ENCODE measurements at regions not wholly inside any gene's neighbourhood (a gene's known extent, or its start where the extent isn't known, plus 50 kb on each side); places are given as distances from the start of the nearest gene placed in this dataset.
A peak's percentile ranks its signal among the peaks of the same experiment; 100 is the strongest.
"Not testable (repeated sequence)": the region's sequence is repeated elsewhere in the genome, so short reads cannot be mapped to it uniquely, and the experiment has no call there.

GRCh38 chr3:198112031-198112430 is 152.0 kb downstream of the LMLN start:
- H3K36me3 ChIP-seq (ENCODE audit: control insufficient read depth in 4 of 4, insufficient read depth in 4 of 4, low read length in 3 of 4), result no peaks in the 10 kb centered on the region
- ChIA-PET POLR2A (no interaction called here), CTCF (interaction anchor here (1.3 kb wide), 1 partner anchor 21 kb away, joined by 6 read pairs; no protein-coding TSS in a partner anchor)
- no peak overlapping the region for H3K4me3 ChIP-seq (ENCODE audit: control insufficient read depth in 1 of 7, extremely low read depth in 1 of 7, insufficient read depth in 4 of 7, low read depth in 2 of 7, low read length in 6 of 7)
- peaks cover 3 to 19% (median 11%) of the 10 kb centered on the region in 4 experiments for H3K4me1 ChIP-seq (ENCODE audit: control extremely low read depth in 1 of 4, control insufficient read depth in 4 of 4, insufficient read depth in 4 of 4, low read length in 3 of 4)
- peaks cover 0 to 4% (median 0%) of the 10 kb centered on the region in 5 experiments for H3K9me3 ChIP-seq (ENCODE audit: control extremely low read depth in 1 of 5, control insufficient read depth in 4 of 5, insufficient read depth in 2 of 5, low read depth in 1 of 5, low read length in 4 of 5)
- peaks cover 13 to 48% (median 15%) of the 10 kb centered on the region in 5 experiments for H3K27me3 ChIP-seq (replicated peaks in 2 of 5; ENCODE audit: control insufficient read depth in 4 of 5, insufficient read depth in 5 of 5, low read length in 4 of 5)
- WGBS (ENCODE audit: insufficient coverage), result 100% methylated on average over 2 of the region's 5 CpGs
- no peak for DNase-seq
- H3K27ac ChIP-seq (ENCODE audit: insufficient read depth in 1 of 2, low read depth in 1 of 2, low read length in 2 of 2, poor library complexity in 1 of 2, severe bottlenecking in 2 of 2), result no peak overlapping the region

- peaks cover 13 to 48% (median 15%) of the 10 kb centered on the region in 5 experiments for H3K27me3 ChIP-seq (replicated peaks in 2 of 5; ENCODE audit: control insufficient read depth in 4 of 5, insufficient read depth in 5 of 5, low read length in 4 of 5)
- ChIA-PET POLR2A (no interaction called here), CTCF (no interaction called here)
- no peaks in the 10 kb centered on the region for H3K36me3 ChIP-seq (ENCODE audit: control insufficient read depth in 4 of 4, insufficient read depth in 4 of 4, low read length in 3 of 4)
- peaks cover 3 to 11% (median 6%) of the 10 kb centered on the region in 4 experiments for H3K4me1 ChIP-seq (ENCODE audit: control extremely low read depth in 1 of 4, control insufficient read depth in 4 of 4, insufficient read depth in 4 of 4, low read length in 3 of 4)
- 3% methylated on average over 47 of the region's 59 CpGs for WGBS (ENCODE audit: insufficient coverage)
- H3K9me3 ChIP-seq (ENCODE audit: control extremely low read depth in 1 of 5, control insufficient read depth in 4 of 5, insufficient read depth in 2 of 5, low read depth in 1 of 5, low read length in 4 of 5), result peaks cover 0 to 4% (median 0%) of the 10 kb centered on the region in 5 experiments
- DNase-seq, result peak in 2 of 3 donors; percentile 47 to 64
- no peak overlapping the region for H3K27ac ChIP-seq (ENCODE audit: insufficient read depth in 1 of 2, low read depth in 1 of 2, low read length in 2 of 2, poor library complexity in 1 of 2, severe bottlenecking in 2 of 2)
- H3K4me3 ChIP-seq (ENCODE audit: control insufficient read depth in 1 of 7, extremely low read depth in 1 of 7, insufficient read depth in 4 of 7, low read depth in 2 of 7, low read length in 6 of 7), result peak overlapping the region in 6 of 7 experiments; percentile 13 to 63 (median 38)
These were observed 153.4 kb downstream of the LMLN start for GRCh38 chr3:198113206-198114053.

- DNase-seq; H3K4me3 ChIP-seq (ENCODE audit: control insufficient read depth in 1 of 7, extremely low read depth in 1 of 7, insufficient read depth in 4 of 7, low read depth in 2 of 7, low read length in 6 of 7); CTCF ChIA-PET; H3K9me3 ChIP-seq (ENCODE audit: control extremely low read depth in 1 of 5, control insufficient read depth in 4 of 5, insufficient read depth in 2 of 5, low read depth in 1 of 5, low read length in 4 of 5); H3K27ac ChIP-seq (ENCODE audit: insufficient read depth in 1 of 2, low read depth in 1 of 2, low read length in 2 of 2, poor library complexity in 1 of 2, severe bottlenecking in 2 of 2); POLR2A ChIA-PET; H3K36me3 ChIP-seq (ENCODE audit: control insufficient read depth in 4 of 4, insufficient read depth in 4 of 4, low read length in 3 of 4): not testable (repeated sequence)
- Histone ChIP-seq H3K4me1 (ENCODE audit: control extremely low read depth in 1 of 4, control insufficient read depth in 4 of 4, insufficient read depth in 4 of 4, low read length in 3 of 4) (peaks cover 3 to 11% (median 6%) of the 10 kb centered on the region in 4 experiments), H3K27me3 (replicated peaks in 2 of 5; ENCODE audit: control insufficient read depth in 4 of 5, insufficient read depth in 5 of 5, low read length in 4 of 5) (peaks cover 13 to 48% (median 15%) of the 10 kb centered on the region in 5 experiments)
- WGBS (ENCODE audit: insufficient coverage), result 89% methylated on average over 7 of the region's 7 CpGs
These were observed 154.5 kb downstream of the LMLN start for GRCh38 chr3:198114516-198114915.

- H3K27ac ChIP-seq (ENCODE audit: insufficient read depth in 1 of 2, low read depth in 1 of 2, low read length in 2 of 2, poor library complexity in 1 of 2, severe bottlenecking in 2 of 2); DNase-seq; CTCF ChIA-PET; POLR2A ChIA-PET; H3K27me3 ChIP-seq (replicated peaks in 2 of 5; ENCODE audit: control insufficient read depth in 4 of 5, insufficient read depth in 5 of 5, low read length in 4 of 5); H3K9me3 ChIP-seq (ENCODE audit: control extremely low read depth in 1 of 5, control insufficient read depth in 4 of 5, insufficient read depth in 2 of 5, low read depth in 1 of 5, low read length in 4 of 5); H3K4me1 ChIP-seq (ENCODE audit: control extremely low read depth in 1 of 4, control insufficient read depth in 4 of 4, insufficient read depth in 4 of 4, low read length in 3 of 4); H3K36me3 ChIP-seq (ENCODE audit: control insufficient read depth in 4 of 4, insufficient read depth in 4 of 4, low read length in 3 of 4); H3K4me3 ChIP-seq (ENCODE audit: control insufficient read depth in 1 of 7, extremely low read depth in 1 of 7, insufficient read depth in 4 of 7, low read depth in 2 of 7, low read length in 6 of 7): not testable (repeated sequence)
- WGBS (ENCODE audit: insufficient coverage), result 94% methylated on average over 2 of the region's 8 CpGs
These were observed 162.2 kb downstream of the LMLN start for GRCh38 chr3:198122184-198122583.

- H3K9me3 ChIP-seq (ENCODE audit: control extremely low read depth in 1 of 5, control insufficient read depth in 4 of 5, insufficient read depth in 2 of 5, low read depth in 1 of 5, low read length in 4 of 5); H3K27me3 ChIP-seq (replicated peaks in 2 of 5; ENCODE audit: control insufficient read depth in 4 of 5, insufficient read depth in 5 of 5, low read length in 4 of 5); H3K36me3 ChIP-seq (ENCODE audit: control insufficient read depth in 4 of 4, insufficient read depth in 4 of 4, low read length in 3 of 4); DNase-seq; CTCF ChIA-PET; H3K27ac ChIP-seq (ENCODE audit: insufficient read depth in 1 of 2, low read depth in 1 of 2, low read length in 2 of 2, poor library complexity in 1 of 2, severe bottlenecking in 2 of 2); H3K4me3 ChIP-seq (ENCODE audit: control insufficient read depth in 1 of 7, extremely low read depth in 1 of 7, insufficient read depth in 4 of 7, low read depth in 2 of 7, low read length in 6 of 7); H3K4me1 ChIP-seq (ENCODE audit: control extremely low read depth in 1 of 4, control insufficient read depth in 4 of 4, insufficient read depth in 4 of 4, low read length in 3 of 4); POLR2A ChIA-PET: not testable (repeated sequence)
- no CpG with 5 or more reads among the region's 12 CpGs for WGBS (ENCODE audit: insufficient coverage)
These were observed 177.2 kb downstream of the LMLN start for GRCh38 chr3:198137038-198137835.

- H3K4me3 ChIP-seq (ENCODE audit: control insufficient read depth in 1 of 7, extremely low read depth in 1 of 7, insufficient read depth in 4 of 7, low read depth in 2 of 7, low read length in 6 of 7); H3K4me1 ChIP-seq (ENCODE audit: control extremely low read depth in 1 of 4, control insufficient read depth in 4 of 4, insufficient read depth in 4 of 4, low read length in 3 of 4); POLR2A ChIA-PET; H3K27me3 ChIP-seq (replicated peaks in 2 of 5; ENCODE audit: control insufficient read depth in 4 of 5, insufficient read depth in 5 of 5, low read length in 4 of 5); CTCF ChIA-PET; H3K9me3 ChIP-seq (ENCODE audit: control extremely low read depth in 1 of 5, control insufficient read depth in 4 of 5, insufficient read depth in 2 of 5, low read depth in 1 of 5, low read length in 4 of 5); H3K36me3 ChIP-seq (ENCODE audit: control insufficient read depth in 4 of 4, insufficient read depth in 4 of 4, low read length in 3 of 4); DNase-seq; H3K27ac ChIP-seq (ENCODE audit: insufficient read depth in 1 of 2, low read depth in 1 of 2, low read length in 2 of 2, poor library complexity in 1 of 2, severe bottlenecking in 2 of 2): not testable (repeated sequence)
- no CpG with 5 or more reads among the region's 10 CpGs for WGBS (ENCODE audit: insufficient coverage)
These were observed 178.2 kb downstream of the LMLN start for GRCh38 chr3:198138205-198138604.

- H3K4me1 ChIP-seq (ENCODE audit: control extremely low read depth in 1 of 4, control insufficient read depth in 4 of 4, insufficient read depth in 4 of 4, low read length in 3 of 4); POLR2A ChIA-PET; H3K4me3 ChIP-seq (ENCODE audit: control insufficient read depth in 1 of 7, extremely low read depth in 1 of 7, insufficient read depth in 4 of 7, low read depth in 2 of 7, low read length in 6 of 7); DNase-seq; H3K27me3 ChIP-seq (replicated peaks in 2 of 5; ENCODE audit: control insufficient read depth in 4 of 5, insufficient read depth in 5 of 5, low read length in 4 of 5); H3K36me3 ChIP-seq (ENCODE audit: control insufficient read depth in 4 of 4, insufficient read depth in 4 of 4, low read length in 3 of 4); H3K9me3 ChIP-seq (ENCODE audit: control extremely low read depth in 1 of 5, control insufficient read depth in 4 of 5, insufficient read depth in 2 of 5, low read depth in 1 of 5, low read length in 4 of 5); CTCF ChIA-PET; H3K27ac ChIP-seq (ENCODE audit: insufficient read depth in 1 of 2, low read depth in 1 of 2, low read length in 2 of 2, poor library complexity in 1 of 2, severe bottlenecking in 2 of 2): not testable (repeated sequence)
- WGBS (ENCODE audit: insufficient coverage), result 100% methylated on average over 2 of the region's 4 CpGs
These were observed 179.0 kb downstream of the LMLN start for GRCh38 chr3:198139037-198139436.

All from common myeloid progenitor, CD34-positive (primary cell).